Activated CD8-positive, alpha-beta memory T cell treated with anti-CD3 and anti-CD28 coated beads for 1 hour (primary cell): ENCODE measurements at regions not wholly inside any gene's neighbourhood (a gene's known extent, or its start where the extent isn't known, plus 50 kb on each side); places are given as distances from the start of the nearest gene placed in this dataset.
"Not testable (repeated sequence)": the region's sequence is repeated elsewhere in the genome, so short reads cannot be mapped to it uniquely, and the experiment has no call there.

Source experiments
- DNase-seq, 2 donors: peaks; one replicate each; pipeline ENCODE4 v3.0.0-alpha.2; 2020; ENCODE audit warnings: low read depth in 1 of 2; ENCODE audit errors: extremely low read depth in 1 of 2

- no peak for DNase-seq
Measured at GRCh38 chr10:109417803-109418202, 505.5 kb downstream of the XPNPEP1 start.

GRCh38 chr10:109412353-109412752 is 511.0 kb downstream of the XPNPEP1 start:
- DNase-seq = no peak

GRCh38 chr10:109411917-109412316 is 511.4 kb downstream of the XPNPEP1 start:
- DNase-seq = no peak

GRCh38 chr10:109405338-109405737 is 518.0 kb downstream of the XPNPEP1 start:
- no peak for DNase-seq

GRCh38 chr10:109403551-109403950 is 519.8 kb downstream of the XPNPEP1 start:
- DNase-seq = no peak

GRCh38 chr10:109393425-109393824 is 529.9 kb downstream of the XPNPEP1 start:
- no peak for DNase-seq

GRCh38 chr10:109386921-109387320 is 536.4 kb downstream of the XPNPEP1 start:
- DNase-seq = no peak

- no peak for DNase-seq
Measured at GRCh38 chr10:109386101-109386500, 537.2 kb downstream of the XPNPEP1 start.

GRCh38 chr10:109379186-109379585 is 544.1 kb downstream of the XPNPEP1 start:
- DNase-seq = no peak

GRCh38 chr10:109374215-109374614 is 549.1 kb downstream of the XPNPEP1 start:
- DNase-seq = no peak

GRCh38 chr10:109359316-109359715 is 564.0 kb downstream of the XPNPEP1 start:
- no peak for DNase-seq

- DNase-seq = no peak
Measured at GRCh38 chr10:109358325-109358724, 565.0 kb downstream of the XPNPEP1 start.

- no peak for DNase-seq
Measured at GRCh38 chr10:109348324-109348723, 575.0 kb downstream of the XPNPEP1 start.

GRCh38 chr10:109343293-109343692 is 580.0 kb downstream of the XPNPEP1 start:
- DNase-seq = no peak

- DNase-seq = no peak
Measured at GRCh38 chr10:109341986-109342385, 581.3 kb downstream of the XPNPEP1 start.

- DNase-seq = no peak
Measured at GRCh38 chr10:109328001-109328400, 595.3 kb downstream of the XPNPEP1 start.

- no peak for DNase-seq
Measured at GRCh38 chr10:109327266-109327665, 596.0 kb downstream of the XPNPEP1 start.

- DNase-seq = no peak
Measured at GRCh38 chr10:109324721-109325120, 598.6 kb downstream of the XPNPEP1 start.

GRCh38 chr10:109317746-109318366 is 605.5 kb downstream of the XPNPEP1 start:
- no peak for DNase-seq

- DNase-seq = not testable (repeated sequence)
Measured at GRCh38 chr10:109314016-109314415, 609.3 kb downstream of the XPNPEP1 start.

GRCh38 chr10:109312555-109312954 is 610.8 kb downstream of the XPNPEP1 start:
- not testable (repeated sequence) for DNase-seq

- DNase-seq = no peak
Measured at GRCh38 chr10:109308971-109309370, 614.3 kb downstream of the XPNPEP1 start.

- not testable (repeated sequence) for DNase-seq
Measured at GRCh38 chr10:109307102-109307501, 616.2 kb downstream of the XPNPEP1 start.
